Renal cortical epithelial cell (primary cell): ENCODE measurements at regions not wholly inside any gene's neighbourhood (a gene's known extent, or its start where the extent isn't known, plus 50 kb on each side); places are given as distances from the start of the nearest gene placed in this dataset.

Experiments
- DNase-seq: peaks from one replicate; pipeline ENCODE4 v3.0.0-alpha.2; 2011; ENCODE audit warnings: low read depth

GRCh38 chr4:26071688-26072087 is 157.7 kb downstream of the SMIM20 start:
- no peak for DNase-seq

- no peak for DNase-seq
These were observed 160.0 kb downstream of the SMIM20 start for GRCh38 chr4:26073886-26074560.

GRCh38 chr4:26074712-26075430 is 160.9 kb downstream of the SMIM20 start:
- DNase-seq: no peak

- no peak for DNase-seq
These were observed 161.6 kb downstream of the SMIM20 start for GRCh38 chr4:26075583-26075982.

GRCh38 chr4:26076000-26076587 is 162.1 kb downstream of the SMIM20 start:
- peak; percentile 79 for DNase-seq

- no peak for DNase-seq
These were observed 162.9 kb downstream of the SMIM20 start for GRCh38 chr4:26076896-26077295.

- DNase-seq: no peak
These were observed 163.7 kb downstream of the SMIM20 start for GRCh38 chr4:26077756-26078155.

- DNase-seq: no peak
These were observed 167.0 kb downstream of the SMIM20 start for GRCh38 chr4:26080870-26081628.

GRCh38 chr4:26081795-26082498 is 167.9 kb downstream of the SMIM20 start:
- DNase-seq: peak; percentile 75

GRCh38 chr4:26082565-26082964 is 168.5 kb downstream of the SMIM20 start:
- DNase-seq: no peak

GRCh38 chr4:26083987-26084386 is 170.0 kb downstream of the SMIM20 start:
- DNase-seq: peak; percentile 97

- no peak for DNase-seq
These were observed 170.4 kb downstream of the SMIM20 start for GRCh38 chr4:26084414-26084813.

- DNase-seq: no peak
These were observed 171.5 kb downstream of the SMIM20 start for GRCh38 chr4:26085551-26085950.

- DNase-seq: no peak
These were observed 172.8 kb downstream of the SMIM20 start for GRCh38 chr4:26086621-26087441.

- peak; percentile 79 for DNase-seq
These were observed 174.5 kb downstream of the SMIM20 start for GRCh38 chr4:26088433-26088928.

- DNase-seq: no peak
These were observed 179.5 kb downstream of the SMIM20 start for GRCh38 chr4:26093551-26093950.

GRCh38 chr4:26094076-26094475 is 180.1 kb downstream of the SMIM20 start:
- DNase-seq: no peak

- DNase-seq: no peak
These were observed 180.9 kb downstream of the SMIM20 start for GRCh38 chr4:26094911-26095310.

GRCh38 chr4:26099967-26100366 is 185.9 kb downstream of the SMIM20 start:
- no peak for DNase-seq

GRCh38 chr4:26101011-26101410 is 187.0 kb downstream of the SMIM20 start:
- no peak for DNase-seq
